GM12878 (cell line): ENCODE measurements at regions not wholly inside any gene's neighbourhood (a gene's known extent, or its start where the extent isn't known, plus 50 kb on each side); places are given as distances from the start of the nearest gene placed in this dataset.

Experiments
- ATAC-seq: fragments of 200-7000 bp; cut with Tn5 transposase; 3 replicates; pipeline ENCODE4 v1.9.1; 2020; ENCODE audit warnings: mild to moderate bottlenecking, moderate library complexity
- BruUV-seq: library from RNA; stranded (reverse); fragments of 400-500 nt; replicated peaks from 2 replicates; lab custom pipeline; 2021; lab: Mats Ljungman, UMichigan
- CTCF ChIA-PET: fragments of 300-600 bp; sonication (Branson Sonifier 250); formaldehyde crosslinking; extraction: SDS; loops from one replicate; lab custom pipeline; 2021; ENCODE audit warnings: inconsistent platforms; lab: Yijun Ruan, JAX
- POLR2A ChIA-PET: fragments of 350-600 bp; formaldehyde crosslinking; extraction: SDS; loops from one replicate; lab custom pipeline; 2021; ENCODE audit warnings: inconsistent platforms; lab: Charles Lee
- RAD21 ChIA-PET: fragments of 300-600 bp; sonication (Branson Sonifier 250); formaldehyde crosslinking; loops from one replicate; lab custom pipeline; 2023; ENCODE audit warnings: antibody characterized with exemption; ENCODE audit not compliant: unreplicated experiment; lab: Charles Lee
- SMC1A ChIA-PET: fragments of 300-600 bp; sonication (Branson Sonifier 250); formaldehyde crosslinking; loops from one replicate; lab custom pipeline; 2023; ENCODE audit not compliant: unreplicated experiment, uncharacterized antibody; lab: Charles Lee
- DNase-seq: peaks from one replicate; pipeline ENCODE4 v3.0.0-alpha.2; 2011; ENCODE audit warnings: low read depth, low spot score
- FAIRE-seq: peaks from 3 replicates; lab custom pipeline; 2011; peaks lifted over from hg19 to GRCh38; lab: Jason Lieb, UNC
- H2AFZ ChIP-seq: 2 replicates; pipeline ENCODE4 v1.6.0; 2011; ENCODE audit warnings: low read depth, low read length, control low read depth; ENCODE audit not compliant: control insufficient read depth
- H3K27ac ChIP-seq: 2 replicates; pipeline ENCODE4 v1.5.1; 2011; ENCODE audit warnings: control low read depth; ENCODE audit not compliant: control insufficient read depth, insufficient read depth
- H3K27me3 ChIP-seq, 2 experiments: replicated peaks in 1 of 2; 2 replicates each; pipeline versions ENCODE4 v1.6.0 to v1.6.1; 2011; ENCODE audit warnings: low read length in 1 of 2; ENCODE audit not compliant: control insufficient read depth in 2 of 2, insufficient read depth in 2 of 2
- H3K36me3 ChIP-seq, 2 experiments: 2 replicates each; pipeline ENCODE4 v1.5.1; 2011; ENCODE audit warnings: low read length in 1 of 2; ENCODE audit not compliant: control insufficient read depth in 2 of 2, insufficient read depth in 2 of 2
- H3K4me1 ChIP-seq: 2 replicates; pipeline ENCODE4 v1.6.1; 2011; ENCODE audit warnings: mild to moderate bottlenecking, low read length, moderate library complexity, mixed read lengths; ENCODE audit not compliant: control insufficient read depth, insufficient read depth
- H3K4me2 ChIP-seq: 2 replicates; pipeline ENCODE4 v1.6.0; 2011; ENCODE audit warnings: control low read depth; ENCODE audit not compliant: control insufficient read depth, insufficient read depth
- H3K4me3 ChIP-seq: fragments of 200-600 bp; sonication (generic); 2 replicates; pipeline ENCODE4 v1.5.1; 2016
- H3K79me2 ChIP-seq: 2 replicates; pipeline ENCODE4 v1.6.0; 2011; ENCODE audit warnings: low read length; ENCODE audit not compliant: control insufficient read depth, insufficient read depth
- H3K9ac ChIP-seq: 2 replicates; pipeline ENCODE4 v1.8.0; 2011; ENCODE audit warnings: low read length, control low read depth, mixed read lengths; ENCODE audit not compliant: control insufficient read depth, insufficient read depth
- H3K9me3 ChIP-seq: replicated peaks from 3 replicates; pipeline ENCODE4 v1.5.1; 2011; ENCODE audit warnings: mild to moderate bottlenecking, low read length; ENCODE audit not compliant: control insufficient read depth, insufficient read depth
- H4K20me1 ChIP-seq: 2 replicates; pipeline ENCODE4 v1.6.0; 2011; ENCODE audit not compliant: control insufficient read depth, insufficient read depth
- ATF3 ChIP-seq: IDR thresholded peaks from 2 replicates; pipeline ENCODE4 v1.6.1; 2011; ENCODE audit warnings: low read depth, mild to moderate bottlenecking, low read length, moderate library complexity, borderline replicate concordance; ENCODE audit errors: extremely low read depth
- BHLHE40 ChIP-seq, 2 experiments: fragments of 450-650 bp in 1 of 2; IDR thresholded peaks; 2 replicates each; pipeline ENCODE4 v1.6.1; 2011 to 2017; ENCODE audit warnings: low read depth in 2 of 2, borderline replicate concordance in 1 of 2, improper control_type of control experiment in 1 of 2, low read length in 1 of 2, mild to moderate bottlenecking in 1 of 2
- CBFB ChIP-seq: IDR thresholded peaks from 2 replicates; pipeline ENCODE4 v1.6.1; 2016; ENCODE audit warnings: antibody characterized with exemption, low read depth
- DPF2 ChIP-seq: fragments of 450-650 bp; IDR thresholded peaks from 2 replicates; pipeline ENCODE4 v1.6.1; 2017; ENCODE audit warnings: mild to moderate bottlenecking
- GATAD2B ChIP-seq: fragments of 450-650 bp; conservative IDR thresholded peaks from 2 replicates; pipeline ENCODE4 v1.6.1; 2017; ENCODE audit warnings: low read depth, mild to moderate bottlenecking, moderate library complexity
- HDAC6 ChIP-seq: fragments of 200-600 bp; sonication (generic); IDR thresholded peaks from one replicate; pipeline ENCODE4 v1.8.0; 2017; ENCODE audit warnings: antibody characterized with exemption; ENCODE audit not compliant: unreplicated experiment
- NBN ChIP-seq: fragments of 450-650 bp; IDR thresholded peaks from 2 replicates; pipeline ENCODE4 v1.6.1; 2016
- NFIC ChIP-seq: IDR thresholded peaks from 2 replicates; pipeline ENCODE4 v1.6.1; 2012; ENCODE audit warnings: low read depth, mild to moderate bottlenecking, inconsistent platforms, low read length, moderate library complexity
- POU2F2 ChIP-seq: IDR thresholded peaks from 3 replicates; pipeline ENCODE4 v1.6.1; 2011; ENCODE audit warnings: low read depth, mild to moderate bottlenecking, low read length, borderline replicate concordance
- SMAD1 ChIP-seq: fragments of 450-650 bp; IDR thresholded peaks from 2 replicates; pipeline ENCODE4 v1.6.1; 2018; ENCODE audit warnings: mild to moderate bottlenecking, low read depth; ENCODE audit not compliant: partially characterized antibody
- TCF7 ChIP-seq: IDR thresholded peaks from 2 replicates; pipeline ENCODE4 v1.6.1; 2014; ENCODE audit warnings: antibody characterized with exemption, borderline replicate concordance
- in situ Hi-C: fragments of 300-500 bp; cut with MboI; formaldehyde crosslinking; loops from 9 replicates; pipeline ENCODE4 v1.14.3; 2018; ENCODE audit warnings: mixed read lengths
- intact Hi-C: fragments of 100-400 bp; cut with micrococcal nuclease; formaldehyde crosslinking; loops from one replicate; pipeline ENCODE4 v1.14.2; 2022; ENCODE audit not compliant: unreplicated experiment
- TF ChIP-seq, protein P1 (sequence below): IDR thresholded peaks from 2 replicates; pipeline ENCODE4 v1.6.1; 2011; ENCODE audit warnings: borderline replicate concordance, low read depth, mild to moderate bottlenecking, moderate library complexity, low read length; ENCODE audit not compliant: insufficient read depth, poor library complexity, severe bottlenecking

- no peak for TF ChIP-seq ATF3
- TF ChIP-seq NFIC, result no peak
- TF ChIP-seq BHLHE40 (IDR thresholded peaks at IDR 0.05; ENCODE audit: borderline replicate concordance in 1 of 2, low read depth in 2 of 2, low read length in 1 of 2), result no peak
- no peak for TF ChIP-seq TCF7
- TF ChIP-seq NBN, result no peak
- no peak for TF ChIP-seq SMAD1
Measured at GRCh38 chr4:23631255-23631950, 258.4 kb downstream of the PPARGC1A start (continued).

GRCh38 chr4:23630110-23630509, 259.7 kb downstream of the PPARGC1A start:
- H2AFZ ChIP-seq, result no peak overlapping the region
- no peak for TF ChIP-seq DPF2
- no peak for TF ChIP-seq BHLHE40 (IDR thresholded peaks at IDR 0.05; ENCODE audit: borderline replicate concordance in 1 of 2, low read depth in 2 of 2, low read length in 1 of 2)
- TF ChIP-seq, protein P1, sequence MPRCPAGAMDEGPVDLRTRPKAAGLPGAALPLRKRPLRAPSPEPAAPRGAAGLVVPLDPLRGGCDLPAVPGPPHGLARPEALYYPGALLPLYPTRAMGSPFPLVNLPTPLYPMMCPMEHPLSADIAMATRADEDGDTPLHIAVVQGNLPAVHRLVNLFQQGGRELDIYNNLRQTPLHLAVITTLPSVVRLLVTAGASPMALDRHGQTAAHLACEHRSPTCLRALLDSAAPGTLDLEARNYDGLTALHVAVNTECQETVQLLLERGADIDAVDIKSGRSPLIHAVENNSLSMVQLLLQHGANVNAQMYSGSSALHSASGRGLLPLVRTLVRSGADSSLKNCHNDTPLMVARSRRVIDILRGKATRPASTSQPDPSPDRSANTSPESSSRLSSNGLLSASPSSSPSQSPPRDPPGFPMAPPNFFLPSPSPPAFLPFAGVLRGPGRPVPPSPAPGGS, result no peak
- no peak for TF ChIP-seq GATAD2B
- TF ChIP-seq POU2F2, result no peak
- TF ChIP-seq CBFB, result no peak
- TF ChIP-seq HDAC6, result no peak
- BruUV-seq, result no TSS peak
- intact Hi-C loops (no loop called here), in situ Hi-C loops (no loop called here)
- no peaks in the 10 kb centered on the region for H3K9me3 ChIP-seq
- no peak for ATAC-seq
- no peak overlapping the region for H3K4me3 ChIP-seq
- H3K27me3 ChIP-seq, result no peaks in the 10 kb centered on the region
- no peaks in the 10 kb centered on the region for H3K36me3 ChIP-seq
- CTCF ChIA-PET, result no interaction called here
- H3K27ac ChIP-seq, result no peak overlapping the region
- no peak overlapping the region for H3K4me2 ChIP-seq
- H3K79me2 ChIP-seq, result no peaks in the 10 kb centered on the region
- POLR2A ChIA-PET, result no interaction called here
- no peak for DNase-seq
- no peak for FAIRE-seq
- SMC1A ChIA-PET, result no interaction called here
- no peak overlapping the region for H3K9ac ChIP-seq
- H3K4me1 ChIP-seq, result no peaks in the 10 kb centered on the region
- RAD21 ChIA-PET, result no interaction called here
- H4K20me1 ChIP-seq, result no peaks in the 10 kb centered on the region
